GM12892 (cell line): ENCODE measurements at regions not wholly inside any gene's neighbourhood (a gene's known extent, or its start where the extent isn't known, plus 50 kb on each side); places are given as distances from the start of the nearest gene placed in this dataset.

ENCODE experiments used
- POLR2A ChIP-seq: IDR thresholded peaks from 2 replicates; pipeline ENCODE4 v1.6.1; 2011; ENCODE audit warnings: low read depth, low read length, control low read depth
- POLR2AphosphoS5 ChIP-seq: IDR thresholded peaks from 2 replicates; pipeline ENCODE4 v1.6.1; 2011; ENCODE audit warnings: low read depth, low read length, control low read depth
- TAF1 ChIP-seq: IDR thresholded peaks from 2 replicates; pipeline ENCODE4 v1.6.1; 2011; ENCODE audit warnings: low read depth, mild to moderate bottlenecking, control low read depth, low read length, borderline replicate concordance

DNA sequence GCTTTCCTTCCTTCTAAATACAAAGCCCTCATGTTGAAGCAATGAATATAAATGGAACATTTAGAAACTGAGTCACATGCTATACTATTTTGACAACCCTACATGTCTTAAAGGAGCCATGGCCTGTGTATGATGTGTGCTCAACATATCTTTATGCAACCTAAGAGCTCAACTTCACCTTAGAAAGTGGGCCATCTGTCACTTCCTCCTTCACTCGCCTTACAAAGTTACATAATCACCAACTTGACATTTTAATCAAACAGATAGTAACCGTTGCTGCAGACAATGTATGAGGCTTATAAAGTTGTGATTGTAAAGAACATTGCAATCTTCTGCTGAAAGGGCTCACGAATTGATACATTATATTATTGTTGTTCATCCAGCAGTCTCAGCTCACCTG lies 163.6 kb downstream of the SERPINI1 start:
- no peak for TF ChIP-seq POLR2AphosphoS5
- no peak for TF ChIP-seq POLR2A
- no peak for TF ChIP-seq TAF1
